HG02870 (cell line): ENCODE measurements at regions not wholly inside any gene's neighbourhood (a gene's known extent, or its start where the extent isn't known, plus 50 kb on each side); places are given as distances from the start of the nearest gene placed in this dataset.
"Not testable (repeated sequence)": the region's sequence is repeated elsewhere in the genome, so short reads cannot be mapped to it uniquely, and the experiment has no call there.

Experiments used
- ATAC-seq: cut with Tn5 transposase; IDR thresholded peaks from one replicate; pipeline ENCODE4 v1.9.1; 2021; ENCODE audit warnings: mild to moderate bottlenecking, moderate library complexity; ENCODE audit not compliant: unreplicated experiment

DNA sequence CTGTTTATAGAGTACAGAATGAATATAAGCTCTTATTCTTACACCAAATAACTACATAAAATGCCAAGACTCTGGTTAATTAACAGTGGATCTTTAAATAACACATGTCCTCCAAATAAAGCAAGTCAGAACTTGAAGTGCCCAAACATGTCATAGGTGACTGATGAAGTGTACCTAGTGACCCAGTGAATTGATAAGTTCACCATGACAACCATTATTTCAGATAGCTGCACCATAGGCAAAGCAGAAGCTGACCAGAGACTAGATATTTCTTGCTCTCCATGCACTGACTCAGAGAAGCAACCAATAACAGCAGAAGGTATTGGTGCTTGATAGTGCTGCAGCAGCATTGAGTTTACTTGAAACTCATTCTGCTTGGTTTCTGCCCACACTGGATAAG is 192.1 kb downstream of the DUSP10 start:
- ATAC-seq: no peak

DNA sequence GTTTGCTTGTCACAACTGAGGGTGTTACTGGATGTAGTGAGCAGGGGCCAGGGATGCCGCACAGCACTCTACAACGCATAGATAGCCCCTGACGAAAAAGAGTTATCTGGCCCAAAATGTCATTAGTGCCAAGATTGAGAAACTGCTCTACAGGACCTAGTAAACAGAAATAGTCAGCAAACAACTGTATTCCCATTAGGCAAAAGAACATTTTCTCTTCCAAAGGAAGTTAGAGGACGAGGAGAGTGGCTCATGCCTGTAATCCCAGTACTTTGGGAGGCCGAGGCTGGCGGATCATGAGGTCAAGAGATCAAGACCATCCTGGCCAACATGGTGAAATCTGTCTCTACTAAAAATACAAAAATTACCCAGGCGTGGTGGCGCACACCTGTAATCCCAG is 189.1 kb downstream of the DUSP10 start:
- ATAC-seq: not testable (repeated sequence)

- ATAC-seq: no peak
These were observed 186.0 kb downstream of the DUSP10 start for GRCh38 chr1:221555689-221556433.

- no peak for ATAC-seq
These were observed 185.5 kb downstream of the DUSP10 start for GRCh38 chr1:221556435-221556834.

GRCh38 chr1:221557013-221557412 is 184.9 kb downstream of the DUSP10 start:
- no peak for ATAC-seq

- ATAC-seq: no peak
These were observed 183.5 kb downstream of the DUSP10 start for GRCh38 chr1:221558396-221558795.

GRCh38 chr1:221559911-221560310 is 182.0 kb downstream of the DUSP10 start:
- no peak for ATAC-seq

DNA sequence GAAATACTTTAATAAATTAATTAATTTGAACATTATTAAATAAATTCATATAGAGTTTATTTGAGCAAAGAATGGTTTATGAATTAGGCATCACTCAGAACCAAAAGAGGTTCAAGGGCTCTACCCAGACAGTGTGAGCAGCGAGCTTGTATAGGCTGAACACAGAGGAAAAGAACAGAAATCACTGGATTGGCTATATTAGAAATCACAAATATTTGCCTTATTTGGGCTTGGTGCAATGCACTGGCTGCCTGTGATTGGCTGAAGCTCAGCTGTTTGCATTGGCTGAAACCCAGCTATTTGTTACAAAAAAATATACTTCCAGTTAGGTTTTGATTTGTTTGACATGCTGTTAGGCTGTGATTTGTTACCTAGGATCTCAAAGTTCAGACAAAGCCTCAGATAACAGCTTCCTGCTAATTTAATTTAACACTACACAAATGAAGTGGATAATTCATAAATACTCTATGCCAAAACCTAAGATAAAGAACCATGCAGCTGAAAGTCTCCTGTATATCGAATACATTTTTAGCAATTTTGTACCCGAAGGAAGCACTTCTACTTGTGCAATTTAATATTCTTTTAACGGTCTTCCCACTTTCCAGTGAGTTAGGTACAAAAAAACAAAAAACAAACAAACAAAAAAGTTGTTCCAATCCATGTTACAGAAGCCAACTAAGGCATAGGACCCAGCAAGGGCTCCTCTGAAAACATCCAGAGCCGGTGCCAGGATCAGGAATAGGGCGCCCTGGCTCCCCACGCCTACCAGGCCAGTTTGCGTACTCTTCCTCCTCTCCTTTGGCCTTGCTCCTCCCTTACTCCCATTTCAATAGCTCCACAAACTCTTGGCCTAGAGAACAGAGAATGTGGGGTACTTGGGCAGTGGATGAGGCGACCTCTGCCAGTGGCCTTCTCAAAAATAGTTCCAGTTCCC is 179.1 kb downstream of the DUSP10 start:
- ATAC-seq: no peak

- ATAC-seq: no peak
These were observed 178.4 kb downstream of the DUSP10 start for GRCh38 chr1:221563476-221563921.

GRCh38 chr1:221564891-221565290 is 177.0 kb downstream of the DUSP10 start:
- ATAC-seq: no peak

DNA sequence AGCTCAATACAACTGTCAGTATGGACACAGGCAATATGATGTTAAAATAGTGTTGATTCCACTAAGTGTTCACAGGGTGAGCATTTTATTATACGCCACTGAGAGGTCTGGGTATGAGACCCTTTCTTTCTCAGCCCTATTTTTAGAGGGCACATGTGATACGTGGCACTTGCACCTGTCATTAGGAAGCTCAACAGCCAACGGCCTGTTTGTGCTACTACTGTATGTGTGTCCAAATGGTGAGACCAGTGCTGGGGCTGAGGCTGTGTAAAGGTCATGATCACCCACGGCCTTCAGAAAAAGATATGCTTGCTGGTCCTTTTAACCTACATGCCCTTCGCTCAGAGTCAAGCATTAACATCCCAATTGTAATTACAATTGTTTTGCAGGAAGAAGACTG is 176.2 kb downstream of the DUSP10 start:
- ATAC-seq: no peak

DNA sequence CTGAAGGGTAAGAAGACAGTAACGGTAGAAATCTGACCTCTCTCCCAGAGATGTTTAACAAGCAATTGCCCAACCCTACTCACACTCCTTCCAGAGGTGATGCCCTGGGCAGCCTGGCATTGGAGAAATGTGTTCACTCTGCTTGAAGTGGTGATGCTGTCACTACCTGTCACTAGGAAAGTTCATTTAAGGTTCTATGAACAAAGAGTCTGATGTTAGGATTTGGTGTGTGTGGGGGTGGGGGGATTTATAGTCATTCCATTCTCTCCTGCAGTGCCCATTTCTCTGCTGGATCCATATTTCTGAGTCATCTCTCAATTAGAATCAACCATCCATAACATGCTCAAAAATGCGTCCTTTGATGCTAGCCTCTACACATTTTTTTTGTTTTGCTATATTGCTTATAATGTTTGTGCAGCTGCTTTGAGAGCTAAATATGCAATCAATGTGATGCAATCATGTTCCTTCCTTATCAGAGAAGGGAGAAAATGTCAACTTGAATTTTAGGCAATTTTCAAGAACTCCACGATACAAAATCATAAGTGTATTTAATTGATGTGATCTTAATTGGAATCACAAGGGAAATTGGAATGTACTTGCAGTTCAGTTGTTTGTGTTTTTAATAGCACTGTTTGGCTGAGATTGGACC is 173.9 kb downstream of the DUSP10 start:
- ATAC-seq: no peak

- no peak for ATAC-seq
These were observed 168.1 kb downstream of the DUSP10 start for GRCh38 chr1:221573756-221574155.

DNA sequence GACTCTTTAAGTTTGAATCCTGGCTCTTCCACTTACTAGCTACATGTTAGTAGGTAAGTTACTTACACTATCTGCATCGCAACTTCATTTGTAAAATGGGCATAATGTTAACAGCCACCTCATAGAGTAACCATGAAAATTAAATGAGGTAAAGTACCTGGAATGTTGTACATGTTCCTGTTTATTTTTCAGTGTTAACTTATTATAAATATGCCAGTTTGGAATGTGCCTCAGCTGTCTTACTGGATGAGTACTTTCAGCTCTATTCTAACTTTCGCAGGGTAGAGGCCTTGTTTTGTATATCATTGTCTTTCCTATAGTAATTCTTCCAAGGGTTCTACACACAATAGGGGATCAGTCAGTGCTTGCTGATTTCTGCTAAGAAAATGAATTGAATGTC is 167.4 kb downstream of the DUSP10 start:
- no peak for ATAC-seq

GRCh38 chr1:221575605-221576004 is 166.3 kb downstream of the DUSP10 start:
- ATAC-seq: no peak

- ATAC-seq: no peak
These were observed 165.6 kb downstream of the DUSP10 start for GRCh38 chr1:221576268-221576667.

DNA sequence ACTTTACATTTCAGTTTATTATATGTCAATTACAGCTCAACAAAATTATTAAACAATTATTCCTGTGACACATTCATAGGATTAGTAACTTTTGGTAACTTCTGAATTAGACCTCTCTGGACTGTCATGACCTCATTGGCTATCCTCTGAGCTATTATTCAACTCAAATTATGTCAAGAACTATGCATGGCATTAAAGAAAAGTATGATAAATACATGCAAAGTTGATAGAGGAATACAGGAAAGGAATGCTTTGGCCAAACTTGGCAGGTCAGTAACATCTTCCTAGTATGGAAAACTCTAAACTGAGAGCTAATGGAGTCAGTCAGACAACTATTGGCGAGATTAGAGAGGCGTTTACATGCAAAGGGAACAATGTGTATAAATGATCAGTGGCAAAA is 158.4 kb downstream of the DUSP10 start:
- ATAC-seq: no peak

- not testable (repeated sequence) for ATAC-seq
These were observed 154.9 kb downstream of the DUSP10 start for GRCh38 chr1:221587013-221587412.

DNA sequence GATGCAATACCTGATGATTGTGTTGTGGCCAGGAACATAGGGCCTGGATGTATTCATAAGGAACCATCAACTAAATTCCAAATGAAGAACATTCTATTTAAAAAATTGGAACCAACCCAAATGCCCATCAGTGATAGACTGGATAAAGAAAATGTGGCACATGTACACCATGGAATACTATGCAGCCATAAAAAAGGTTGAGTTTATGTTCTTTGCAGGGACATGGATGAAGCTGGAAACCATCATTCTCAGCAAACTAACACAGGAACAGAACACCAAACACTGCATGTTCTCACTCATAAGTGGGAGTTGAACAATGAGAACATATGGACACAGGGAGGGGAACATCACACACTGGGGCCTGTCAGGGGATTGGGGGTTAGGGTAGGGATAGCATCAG is 150.6 kb downstream of the DUSP10 start:
- ATAC-seq: not testable (repeated sequence)

DNA sequence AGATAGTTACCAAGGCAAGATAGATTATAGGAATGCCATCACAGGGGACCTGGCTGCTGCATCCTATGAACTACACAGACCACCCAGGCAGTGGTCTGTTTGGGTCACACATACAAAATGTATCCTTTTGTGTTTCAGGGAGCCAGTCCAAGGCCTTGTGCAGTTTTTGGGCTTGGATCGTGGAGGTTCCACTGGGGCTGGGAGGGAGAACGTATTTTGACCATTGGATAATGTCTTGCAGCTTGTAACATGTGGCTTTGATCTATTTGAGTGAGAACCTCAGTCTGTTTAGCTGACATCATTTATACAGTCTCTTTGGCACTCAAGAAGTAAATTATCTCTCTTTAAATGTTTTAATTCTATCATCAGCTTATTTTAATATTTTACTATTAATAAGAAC is 147.3 kb downstream of the DUSP10 start:
- ATAC-seq: no peak

DNA sequence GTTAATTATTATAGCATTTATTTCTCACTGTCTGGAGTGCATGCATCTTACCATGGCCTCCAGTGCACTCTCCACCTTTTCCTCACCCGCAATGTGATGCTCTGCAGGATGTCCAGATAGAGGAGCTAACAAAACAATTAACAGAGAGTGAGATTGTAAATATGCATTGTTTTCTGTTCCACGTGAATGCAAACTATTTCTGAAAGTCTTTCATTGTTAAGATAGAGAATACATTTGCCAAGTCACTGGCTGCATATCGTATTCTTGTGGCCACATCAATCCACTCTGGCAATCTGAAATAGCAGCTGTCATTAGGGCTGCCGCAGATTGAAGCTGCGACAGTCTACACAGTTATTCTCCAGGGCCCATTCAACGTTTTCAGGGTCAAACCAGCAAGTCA is 143.8 kb downstream of the DUSP10 start:
- no peak for ATAC-seq
